SK-N-SH (cell line): ENCODE measurements at regions not wholly inside any gene's neighbourhood (a gene's known extent, or its start where the extent isn't known, plus 50 kb on each side); places are given as distances from the start of the nearest gene placed in this dataset.

Experiments
- CTCF ChIA-PET: fragments of 300-600, 350-600 bp; formaldehyde crosslinking; extraction: SDS; loops from one replicate; lab custom pipeline; 2021; lab: Yijun Ruan, JAX
- POLR2A ChIA-PET: fragments of 350-600 bp; sonication (Branson Sonifier 250); formaldehyde crosslinking; extraction: SDS; loops from one replicate; lab custom pipeline; 2020; ENCODE audit warnings: antibody characterized with exemption, inconsistent platforms; lab: Yijun Ruan, JAX
- DNase-seq: peaks from one replicate; pipeline ENCODE4 v3.0.0; 2012
- H2AFZ ChIP-seq: fragments of 200-600 bp; sonication (generic); 2 replicates; pipeline ENCODE4 v1.8.1; 2016; ENCODE audit warnings: antibody characterized with exemption, mild to moderate bottlenecking, low read depth
- H3F3A ChIP-seq: fragments of 200-600 bp; sonication (generic); replicated peaks from 2 replicates; pipeline ENCODE3; 2016; ENCODE audit warnings: antibody characterized with exemption, mild to moderate bottlenecking; ENCODE audit not compliant: insufficient read depth
- H3K27ac ChIP-seq, 2 experiments: fragments of 200-500 bp in 1 of 2; fragments of 200-600 bp in 1 of 2; sonication (Bioruptor generic) in 1 of 2; sonication (generic), shearing (Covaris generic) in 1 of 2; 2 replicates each; pipeline versions ENCODE4 v1.5.1 to v1.6.1; 2014 to 2016; ENCODE audit warnings: low read depth in 2 of 2, inconsistent platforms in 1 of 2, low read length in 1 of 2, mild to moderate bottlenecking in 1 of 2, mixed read lengths in 1 of 2
- H3K27me3 ChIP-seq: fragments of 200-600 bp; sonication (generic), shearing (Covaris generic); 2 replicates; pipeline ENCODE4 v1.6.1; 2016; ENCODE audit warnings: mixed run types; ENCODE audit not compliant: insufficient read depth
- H3K36me3 ChIP-seq, 2 experiments: fragments of 200-500 bp in 1 of 2; fragments of 200-600 bp in 1 of 2; sonication (Bioruptor generic) in 1 of 2; sonication (generic) in 1 of 2; replicated peaks in 1 of 2; 2 replicates each; pipeline versions ENCODE3 to v1.5.1; 2014 to 2016; ENCODE audit warnings: low read length in 1 of 2, mild to moderate bottlenecking in 1 of 2; ENCODE audit not compliant: insufficient read depth in 2 of 2, control insufficient read depth in 1 of 2
- H3K4me1 ChIP-seq, 2 experiments: fragments of 200-500 bp in 1 of 2; fragments of 200-600 bp in 1 of 2; sonication (Bioruptor generic) in 1 of 2; sonication (generic), shearing (Covaris generic) in 1 of 2; 2 replicates each; pipeline versions ENCODE4 v1.5.1 to v1.6.1; 2014 to 2016; ENCODE audit warnings: low read depth in 1 of 2, low read length in 1 of 2, mixed run types in 1 of 2; ENCODE audit not compliant: insufficient read depth in 2 of 2, control insufficient read depth in 1 of 2
- H3K4me2 ChIP-seq: fragments of 200-600 bp; sonication (generic), shearing (Covaris generic); 2 replicates; pipeline ENCODE4 v1.6.1; 2017; ENCODE audit warnings: mixed run types
- H3K4me3 ChIP-seq, 2 experiments: fragments of 200-500 bp in 1 of 2; fragments of 200-600 bp in 1 of 2; sonication (Bioruptor generic) in 1 of 2; sonication (generic), shearing (Covaris generic) in 1 of 2; 2 replicates each; pipeline versions ENCODE4 v1.5.1 to v1.8.1; 2014 to 2016; ENCODE audit warnings: low read depth in 2 of 2, inconsistent platforms in 1 of 2, low read length in 1 of 2, mild to moderate bottlenecking in 1 of 2, mixed read lengths in 1 of 2, moderate library complexity in 1 of 2
- H3K79me2 ChIP-seq: fragments of 200-600 bp; sonication (generic); 2 replicates; pipeline ENCODE4 v1.8.1; 2017; ENCODE audit warnings: mild to moderate bottlenecking; ENCODE audit not compliant: insufficient read depth
- H3K9ac ChIP-seq: fragments of 200-600 bp; sonication (generic); 2 replicates; pipeline ENCODE4 v1.6.1; 2017; ENCODE audit warnings: mixed run types
- H3K9me2 ChIP-seq: fragments of 200-600 bp; sonication (generic); 2 replicates; pipeline ENCODE4 v1.6.1; 2017; ENCODE audit warnings: mixed run types
- H3K9me3 ChIP-seq: fragments of 200-600 bp; sonication (generic); 2 replicates; pipeline ENCODE4 v1.6.1; 2017; ENCODE audit warnings: mixed run types, mild to moderate bottlenecking, moderate library complexity
- H4K20me1 ChIP-seq: fragments of 200-600 bp; sonication (generic); 2 replicates; pipeline ENCODE4 v1.6.1; 2017; ENCODE audit warnings: mild to moderate bottlenecking, mixed run types; ENCODE audit not compliant: insufficient read depth
- CHD2 ChIP-seq: fragments of 150-350 bp; IDR thresholded peaks from 2 replicates; pipeline ENCODE4 v1.6.1; 2018; ENCODE audit warnings: low read length; ENCODE audit not compliant: partially characterized antibody
- CTCF ChIP-seq: fragments of 200-600 bp; sonication (generic); IDR thresholded peaks from 2 replicates; pipeline ENCODE4 v1.6.1; 2017; ENCODE audit warnings: antibody characterized with exemption, mild to moderate bottlenecking, moderate library complexity
- FOSL2 ChIP-seq: IDR thresholded peaks from 2 replicates; pipeline ENCODE4 v1.4.0; 2012; ENCODE audit warnings: low read depth, mild to moderate bottlenecking, moderate library complexity, borderline replicate concordance
- FOXM1 ChIP-seq: IDR thresholded peaks from 2 replicates; pipeline ENCODE4 v1.4.0; 2012; ENCODE audit warnings: low read depth, mild to moderate bottlenecking
- GABPA ChIP-seq: IDR thresholded peaks from 2 replicates; pipeline ENCODE4 v1.4.0; 2012; ENCODE audit warnings: low read depth, mild to moderate bottlenecking
- GATA2 ChIP-seq: sonication (generic); formaldehyde crosslinking; IDR thresholded peaks from 2 replicates; pipeline ENCODE4 v1.5.0; 2020; ENCODE audit warnings: mild to moderate bottlenecking, missing genetic modification reagents
- IRF3 ChIP-seq: fragments of 150-350 bp; IDR thresholded peaks from 2 replicates; pipeline ENCODE4 v1.6.1; 2016; ENCODE audit warnings: mild to moderate bottlenecking, low read depth, low read length
- MEF2A ChIP-seq: IDR thresholded peaks from 2 replicates; pipeline ENCODE4 v1.4.0; 2012; ENCODE audit warnings: low read depth, borderline replicate concordance
- MXI1 ChIP-seq: IDR thresholded peaks from 2 replicates; pipeline ENCODE4 v1.6.1; 2012; ENCODE audit warnings: mild to moderate bottlenecking, low read depth, low read length, improper control_type of control experiment
- NFIC ChIP-seq: IDR thresholded peaks from 2 replicates; pipeline ENCODE4 v1.4.0; 2012; ENCODE audit warnings: borderline replicate concordance
- NRF1 ChIP-seq: IDR thresholded peaks from 2 replicates; pipeline ENCODE4 v1.6.1; 2012; ENCODE audit warnings: low read depth, mild to moderate bottlenecking, low read length
- PBX3 ChIP-seq: IDR thresholded peaks from 2 replicates; pipeline ENCODE4; 2012
- POLR2AphosphoS5 ChIP-seq: IDR thresholded peaks from 2 replicates; pipeline ENCODE4 v1.6.1; 2012; ENCODE audit warnings: low read depth, low read length
- RAD21 ChIP-seq: IDR thresholded peaks from 2 replicates; pipeline ENCODE4 v1.6.1; 2012; ENCODE audit warnings: mild to moderate bottlenecking, low read length
- RFX5 ChIP-seq: IDR thresholded peaks from 2 replicates; pipeline ENCODE4 v1.6.1; 2012; ENCODE audit warnings: mild to moderate bottlenecking, improper control_type of control experiment, low read length
- RXRA ChIP-seq: IDR thresholded peaks from 2 replicates; pipeline ENCODE4 v1.4.0; 2012; ENCODE audit warnings: low read depth, mild to moderate bottlenecking, borderline replicate concordance
- SIN3A ChIP-seq: IDR thresholded peaks from 2 replicates; pipeline ENCODE4 v1.6.1; 2012; ENCODE audit warnings: low read depth, mild to moderate bottlenecking, low read length, moderate library complexity, borderline replicate concordance
- TCF12 ChIP-seq: IDR thresholded peaks from 2 replicates; pipeline ENCODE4 v1.4.0; 2012
- TEAD4 ChIP-seq: IDR thresholded peaks from 2 replicates; pipeline ENCODE4 v1.4.0; 2012; ENCODE audit warnings: mild to moderate bottlenecking, borderline replicate concordance; ENCODE audit not compliant: insufficient read depth
- USF1 ChIP-seq: IDR thresholded peaks from 2 replicates; pipeline ENCODE4 v1.4.0; 2012; ENCODE audit warnings: low read depth, borderline replicate concordance
- WGBS: methylation state at CpG from one replicate; pipeline ENCODE4 v1.1.6; 2017; ENCODE audit warnings: low lambda C conversion rate; 5-methylcytosine and 5-hydroxymethylcytosine counted together

- Histone ChIP-seq H3K9me3 (no peaks in the 10 kb centered on the region), H2AFZ (no peak overlapping the region), H3K36me3 (no peaks in the 10 kb centered on the region), H3K9me2 (no peaks in the 10 kb centered on the region), H3K4me3 (no peak overlapping the region), H3F3A (no peaks in the 10 kb centered on the region), H3K4me2 (no peak overlapping the region), H3K79me2 (no peaks in the 10 kb centered on the region), H3K27me3 (no peaks in the 10 kb centered on the region), H3K9ac (no peak overlapping the region), H4K20me1 (no peaks in the 10 kb centered on the region), H3K27ac (no peak overlapping the region), H3K4me1 (no peaks in the 10 kb centered on the region)
- ChIA-PET CTCF (no interaction called here), POLR2A (no interaction called here)
- TF ChIP-seq POLR2AphosphoS5 (no peak), TEAD4 (no peak), CTCF (no peak), FOXM1 (no peak), FOSL2 (no peak), PBX3 (no peak), RXRA (no peak), MEF2A (no peak), GABPA (no peak), CHD2 (no peak), RFX5 (no peak), GATA2 (CRISPR knock-in tag) (no peak), TCF12 (no peak), IRF3 (no peak), MXI1 (no peak), USF1 (no peak), NRF1 (no peak), SIN3A (no peak), RAD21 (no peak), NFIC (no peak)
- 91% methylated on average over 14 of the region's 14 CpGs for WGBS
- DNase-seq: no peak
Measured at GRCh38 chr13:65330691-65331090, 1899.4 kb downstream of the PCDH9 start.
